WTC11 (cell line): ENCODE measurements at regions not wholly inside any gene's neighbourhood (a gene's known extent, or its start where the extent isn't known, plus 50 kb on each side); places are given as distances from the start of the nearest gene placed in this dataset.
"Not testable (repeated sequence)": the region's sequence is repeated elsewhere in the genome, so short reads cannot be mapped to it uniquely, and the experiment has no call there.

Source experiments
- ATF1 ChIP-seq: sonication (generic); formaldehyde crosslinking; IDR thresholded peaks from 2 replicates; pipeline ENCODE4 v1.8.1; 2023; ENCODE audit warnings: mild to moderate bottlenecking, moderate library complexity, missing genetic modification reagents
- CTCF ChIP-seq: fragments of 200-600 bp; IDR thresholded peaks from 2 replicates; pipeline ENCODE4 v1.8.0; 2022; ENCODE audit warnings: antibody characterized with exemption
- E2F1 ChIP-seq: sonication (generic); formaldehyde crosslinking; IDR thresholded peaks from 2 replicates; pipeline ENCODE4 v1.8.0; 2022; ENCODE audit warnings: mild to moderate bottlenecking, missing genetic modification reagents
- FOXK1 ChIP-seq: sonication (generic); formaldehyde crosslinking; IDR thresholded peaks from 2 replicates; pipeline ENCODE4 v1.8.0; 2022; ENCODE audit warnings: mild to moderate bottlenecking, moderate library complexity, missing genetic modification reagents
- NFE2L1 ChIP-seq: sonication (generic); formaldehyde crosslinking; IDR thresholded peaks from 2 replicates; pipeline ENCODE4 v1.8.1; 2023; ENCODE audit warnings: missing genetic modification reagents
- ZNF121 ChIP-seq: sonication (generic); formaldehyde crosslinking; IDR thresholded peaks from 2 replicates; pipeline ENCODE4 v1.8.0; 2023; ENCODE audit warnings: missing genetic modification reagents

GRCh38 chr18:39127538-39127937 is 1561.9 kb upstream of the CELF4 start:
- not testable (repeated sequence) for TF ChIP-seq E2F1 (CRISPR knock-in tag); NFE2L1; ZNF121; FOXK1; CTCF; ATF1
